GM06990 (cell line): ENCODE measurements at regions not wholly inside any gene's neighbourhood (a gene's known extent, or its start where the extent isn't known, plus 50 kb on each side); places are given as distances from the start of the nearest gene placed in this dataset.

Experiments used
- DNase-seq: peaks from one replicate; pipeline ENCODE4 v3.0.0-alpha.2; 2011; ENCODE audit not compliant: insufficient read length; ENCODE audit errors: extremely low read depth
- H3K27me3 ChIP-seq: replicated peaks from 2 replicates; pipeline ENCODE4 v1.6.0; 2011; ENCODE audit warnings: low read length; ENCODE audit not compliant: control insufficient read depth, insufficient read depth
- H3K36me3 ChIP-seq: 2 replicates; pipeline ENCODE4 v1.5.1; 2011; ENCODE audit warnings: low read length; ENCODE audit not compliant: control insufficient read depth, insufficient read depth
- H3K4me3 ChIP-seq: replicated peaks from 2 replicates; pipeline ENCODE4 v1.5.1; 2011; ENCODE audit warnings: low read depth, mild to moderate bottlenecking, control low read depth, low read length
- TF ChIP-seq, protein P1 (sequence below): IDR thresholded peaks from 2 replicates; pipeline ENCODE4 v1.5.1; 2011; ENCODE audit warnings: low read length, control low read depth, mild to moderate bottlenecking, inconsistent platforms; ENCODE audit not compliant: insufficient read depth, poor library complexity, severe bottlenecking

DNA sequence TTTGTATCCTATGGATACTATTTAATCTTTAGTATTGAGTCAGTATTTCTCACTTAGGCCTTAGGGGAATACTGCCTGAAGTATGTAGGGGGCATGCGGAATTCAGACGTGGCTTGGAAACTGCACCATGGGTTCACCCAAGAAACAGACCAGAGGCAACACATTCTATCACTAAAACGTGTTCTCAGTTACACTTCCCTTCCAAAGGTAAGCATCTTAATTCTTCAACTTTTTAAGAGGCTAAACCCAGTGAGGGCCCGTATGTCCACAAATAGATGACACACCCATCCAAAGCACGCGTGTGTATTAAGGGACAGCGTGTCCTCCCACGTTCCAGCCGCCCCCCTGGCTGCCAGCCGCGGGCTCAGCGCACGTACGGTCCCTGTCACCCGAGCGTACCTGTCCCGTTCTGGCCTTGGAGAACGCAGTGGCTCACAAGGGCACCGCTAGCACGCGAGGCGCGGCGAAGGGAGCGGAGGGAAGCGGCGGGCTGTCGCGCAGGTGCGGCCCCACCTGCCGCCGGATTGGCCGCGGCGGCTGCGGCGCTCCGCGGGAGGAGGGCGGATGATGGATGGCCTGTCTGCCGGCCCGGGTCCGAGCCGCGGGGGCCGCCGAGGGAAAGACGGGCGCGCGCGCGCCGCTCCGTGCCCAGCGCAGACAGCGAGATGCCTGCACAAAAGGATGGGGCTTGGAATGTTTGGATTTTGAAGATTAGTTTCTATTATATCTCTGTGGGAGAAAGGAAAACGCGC lies 1003.9 kb upstream of the NR2F2 start:
- no peak for DNase-seq
- H3K4me3 ChIP-seq = no peak overlapping the region
- no peaks in the 10 kb centered on the region for H3K36me3 ChIP-seq
- H3K27me3 ChIP-seq = no peaks in the 10 kb centered on the region
- TF ChIP-seq, protein P1, sequence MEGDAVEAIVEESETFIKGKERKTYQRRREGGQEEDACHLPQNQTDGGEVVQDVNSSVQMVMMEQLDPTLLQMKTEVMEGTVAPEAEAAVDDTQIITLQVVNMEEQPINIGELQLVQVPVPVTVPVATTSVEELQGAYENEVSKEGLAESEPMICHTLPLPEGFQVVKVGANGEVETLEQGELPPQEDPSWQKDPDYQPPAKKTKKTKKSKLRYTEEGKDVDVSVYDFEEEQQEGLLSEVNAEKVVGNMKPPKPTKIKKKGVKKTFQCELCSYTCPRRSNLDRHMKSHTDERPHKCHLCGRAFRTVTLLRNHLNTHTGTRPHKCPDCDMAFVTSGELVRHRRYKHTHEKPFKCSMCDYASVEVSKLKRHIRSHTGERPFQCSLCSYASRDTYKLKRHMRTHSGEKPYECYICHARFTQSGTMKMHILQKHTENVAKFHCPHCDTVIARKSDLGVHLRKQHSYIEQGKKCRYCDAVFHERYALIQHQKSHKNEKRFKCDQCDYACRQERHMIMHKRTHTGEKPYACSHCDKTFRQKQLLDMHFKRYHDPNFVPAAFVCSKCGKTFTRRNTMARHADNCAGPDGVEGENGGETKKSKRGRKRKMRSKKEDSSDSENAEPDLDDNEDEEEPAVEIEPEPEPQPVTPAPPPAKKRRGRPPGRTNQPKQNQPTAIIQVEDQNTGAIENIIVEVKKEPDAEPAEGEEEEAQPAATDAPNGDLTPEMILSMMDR = no peak

- no peaks in the 10 kb centered on the region for H3K27me3 ChIP-seq
- H3K36me3 ChIP-seq = no peaks in the 10 kb centered on the region
- no peak overlapping the region for H3K4me3 ChIP-seq
- DNase-seq = no peak
- TF ChIP-seq, protein P1 = no peak
These were observed 1003.3 kb upstream of the NR2F2 start for GRCh38 chr15:95327183-95327525.

DNA sequence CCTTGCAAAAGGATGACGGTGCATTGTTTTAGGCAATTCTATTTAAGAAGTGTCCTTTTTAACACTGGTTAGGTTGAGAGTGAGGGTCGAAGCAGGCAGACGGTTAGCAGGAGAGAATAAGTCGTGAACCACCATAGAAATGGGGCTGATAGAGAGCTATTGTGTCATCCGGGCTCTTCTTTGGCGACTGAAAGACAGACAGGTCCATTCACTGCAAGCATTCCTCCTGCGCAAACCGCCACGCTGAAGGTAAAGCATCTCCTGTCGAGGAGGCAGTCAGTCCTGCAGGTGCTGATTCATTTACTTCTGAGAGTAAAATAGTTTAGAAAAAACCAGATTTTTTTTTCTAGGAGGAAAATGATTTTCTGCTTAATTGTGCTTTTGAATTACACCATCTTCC lies 1002.8 kb upstream of the NR2F2 start:
- DNase-seq = no peak
- TF ChIP-seq, protein P1 = no peak
- Histone ChIP-seq H3K27me3 (no peaks in the 10 kb centered on the region), H3K36me3 (no peaks in the 10 kb centered on the region), H3K4me3 (no peak overlapping the region)

DNA sequence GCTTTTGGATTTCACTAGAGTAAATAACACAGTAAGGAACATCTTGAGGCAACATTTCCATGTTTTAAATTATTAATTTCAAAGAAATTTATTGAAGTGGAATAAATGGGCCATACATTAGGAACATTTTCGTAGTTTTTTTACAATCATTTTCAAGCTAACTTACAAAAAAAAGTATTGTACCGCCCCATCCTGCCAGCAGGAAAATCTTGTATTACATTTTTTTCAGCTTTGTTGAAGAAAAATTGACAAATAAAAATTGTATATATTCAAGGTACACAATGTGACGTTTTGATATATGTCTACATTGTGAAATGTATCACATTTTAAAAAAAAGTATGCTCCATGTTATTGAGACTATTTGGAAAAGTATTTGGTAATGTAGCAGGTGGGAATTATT lies 1001.9 kb upstream of the NR2F2 start:
- DNase-seq = no peak
- no peak overlapping the region for H3K4me3 ChIP-seq
- no peaks in the 10 kb centered on the region for H3K27me3 ChIP-seq
- no peaks in the 10 kb centered on the region for H3K36me3 ChIP-seq
- TF ChIP-seq, protein P1 = no peak

GRCh38 chr15:95329362-95329761 lies 1001.1 kb upstream of the NR2F2 start:
- Histone ChIP-seq H3K36me3 (no peaks in the 10 kb centered on the region), H3K27me3 (no peaks in the 10 kb centered on the region), H3K4me3 (no peak overlapping the region)
- DNase-seq = no peak
- TF ChIP-seq, protein P1 = no peak

DNA sequence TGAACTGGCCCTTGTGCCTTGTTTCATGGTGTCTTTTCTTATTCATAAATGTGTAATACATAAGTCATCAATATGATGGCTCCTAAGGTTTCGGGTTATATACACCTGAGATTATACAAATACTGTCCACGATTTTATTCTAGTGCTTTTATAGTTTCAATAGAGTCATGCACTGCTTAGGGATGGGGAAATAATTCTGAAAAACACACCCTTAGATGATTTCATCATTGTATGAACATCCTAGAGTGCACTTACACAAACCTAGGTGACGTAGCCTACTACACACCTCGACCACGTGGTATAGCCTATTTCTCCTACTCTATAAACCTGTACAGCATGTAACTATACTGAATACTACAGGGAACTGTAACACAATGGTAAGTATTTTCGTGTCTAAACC lies 988.8 kb upstream of the NR2F2 start:
- TF ChIP-seq, protein P1 = no peak
- Histone ChIP-seq H3K4me3 (no peak overlapping the region), H3K27me3 (no peaks in the 10 kb centered on the region), H3K36me3 (no peaks in the 10 kb centered on the region)
- DNase-seq = no peak
